B cell (primary cell): ENCODE measurements at regions not wholly inside any gene's neighbourhood (a gene's known extent, or its start where the extent isn't known, plus 50 kb on each side); places are given as distances from the start of the nearest gene placed in this dataset.

Experiments used
- ATAC-seq: fragments of 200-7000 bp; cut with Tn5 transposase; one replicate; pipeline ENCODE4 v1.10.0; 2021; ENCODE audit warnings: low read depth, mild to moderate bottlenecking, moderate number of reproducible peaks, moderate library complexity
- CTCF ChIA-PET: fragments of 350-600 bp; sonication (Branson Sonifier 250); formaldehyde crosslinking; loops from one replicate; lab custom pipeline; 2021; ENCODE audit warnings: antibody characterized with exemption, inconsistent platforms; lab: Charles Lee
- POLR2A ChIA-PET: fragments of 350-600 bp; sonication (Branson Sonifier 250); formaldehyde crosslinking; loops from one replicate; lab custom pipeline; 2021; ENCODE audit warnings: antibody characterized with exemption; lab: Charles Lee
- DNase-seq: peaks from one replicate; pipeline ENCODE4 v3.0.0; 2013
- H2AFZ ChIP-seq: 2 replicates; pipeline ENCODE4 v1.6.1; 2012; ENCODE audit warnings: mild to moderate bottlenecking, low read depth, low read length; ENCODE audit not compliant: insufficient read depth, poor library complexity, severe bottlenecking
- H3K27ac ChIP-seq, 2 donors: 1 replicate in 1 of 2; 2 replicates in 1 of 2; pipeline ENCODE4 v1.5.1; 2012 to 2013; ENCODE audit warnings: low read length in 2 of 2, mild to moderate bottlenecking in 2 of 2, moderate library complexity in 1 of 2
- H3K27me3 ChIP-seq, 4 experiments: fragments of 200-600 bp in 1 of 4; sonication (generic) in 1 of 4; replicated peaks in 1 of 4; 1 replicate in 2 of 4; 2 replicates in 2 of 4; pipeline versions ENCODE4 v1.6.1 to v1.7.0; 2013 to 2016; ENCODE audit warnings: low read length in 3 of 4, mild to moderate bottlenecking in 2 of 4, mixed read lengths in 1 of 4, moderate library complexity in 1 of 4; ENCODE audit not compliant: insufficient read depth in 4 of 4, control insufficient read depth in 3 of 4; ENCODE audit errors: control extremely low read depth in 1 of 4
- H3K36me3 ChIP-seq, 2 experiments: replicated peaks in 1 of 2; 1 replicate in 1 of 2; 2 replicates in 1 of 2; pipeline versions ENCODE4 v1.6.1 to v1.7.1; 2013; ENCODE audit warnings: low read length in 1 of 2; ENCODE audit not compliant: insufficient read depth in 2 of 2, control insufficient read depth in 1 of 2; ENCODE audit errors: control extremely low read depth in 1 of 2, extremely low read depth in 1 of 2
- H3K4me1 ChIP-seq, 2 donors: fragments of 200-600 bp in 1 of 2; sonication (generic) in 1 of 2; 1 replicate in 1 of 2; 2 replicates in 1 of 2; pipeline versions ENCODE4 v1.5.1 to v1.6.1; 2013 to 2017; ENCODE audit warnings: low read length in 2 of 2; ENCODE audit not compliant: control insufficient read depth in 2 of 2, insufficient read depth in 2 of 2
- H3K4me2 ChIP-seq: replicated peaks from 2 replicates; pipeline ENCODE3; 2012; ENCODE audit warnings: mild to moderate bottlenecking, low read depth, low read length; ENCODE audit not compliant: poor library complexity, severe bottlenecking
- H3K4me3 ChIP-seq, 5 experiments: fragments of 200-600 bp in 1 of 5; sonication (generic) in 1 of 5; 1 replicate in 3 of 5; 2 replicates in 2 of 5; pipeline versions ENCODE4 v1.5.1 to v1.7.0; 2011 to 2016; ENCODE audit warnings: low read length in 4 of 5, mild to moderate bottlenecking in 4 of 5, low read depth in 2 of 5, control low read depth in 1 of 5, moderate library complexity in 1 of 5; ENCODE audit not compliant: insufficient read depth in 1 of 5; ENCODE audit errors: control extremely low read depth in 1 of 5, extremely low read depth in 1 of 5
- H3K79me2 ChIP-seq: fragments of 200-600 bp; sonication (generic); one replicate; pipeline ENCODE4 v1.6.0; 2016; ENCODE audit warnings: low read length; ENCODE audit not compliant: control insufficient read depth, insufficient read depth
- H3K9ac ChIP-seq: fragments of 200-600 bp; sonication (generic); 2 replicates; pipeline ENCODE4 v1.6.1; 2017; ENCODE audit warnings: mild to moderate bottlenecking, low read length, moderate library complexity
- H3K9me3 ChIP-seq, 3 donors: one replicate each; pipeline versions ENCODE4 v1.6.1 to v1.7.1; 2013; ENCODE audit warnings: low read length in 2 of 3; ENCODE audit not compliant: control insufficient read depth in 2 of 3, insufficient read depth in 1 of 3; ENCODE audit errors: control extremely low read depth in 1 of 3
- H4K20me1 ChIP-seq: 2 replicates; pipeline ENCODE4 v1.6.0; 2012; ENCODE audit warnings: mild to moderate bottlenecking, low read length; ENCODE audit not compliant: insufficient read depth, control insufficient read depth, poor library complexity, severe bottlenecking
- H3K27ac Mint-ChIP-seq: one replicate; pipeline ENCODE4 v1.8.0; 2021; ENCODE audit warnings: mixed read lengths
- H3K27me3 Mint-ChIP-seq: one replicate; pipeline ENCODE4 v1.8.0; 2021; ENCODE audit warnings: mixed read lengths
- H3K4me1 Mint-ChIP-seq: one replicate; pipeline ENCODE4 v1.8.0; 2021; ENCODE audit warnings: mixed read lengths
- H3K4me3 Mint-ChIP-seq: one replicate; pipeline ENCODE4 v1.8.0; 2021; ENCODE audit warnings: mixed read lengths
- H3K9me3 Mint-ChIP-seq: one replicate; pipeline ENCODE4 v1.8.0; 2022; ENCODE audit warnings: mixed read lengths; ENCODE audit not compliant: insufficient read depth
- EZH2 ChIP-seq: IDR thresholded peaks from 2 replicates; pipeline ENCODE4 v1.6.1; 2012; ENCODE audit warnings: borderline replicate concordance, low read depth, mild to moderate bottlenecking, moderate library complexity, low read length; ENCODE audit not compliant: insufficient read depth, poor library complexity, severe bottlenecking
- WGBS: methylation state at CpG from one replicate; pipeline ENCODE4 v1.1.5; 2013; ENCODE audit warnings: missing lambda C conversion rate; ENCODE audit not compliant: insufficient coverage; 5-methylcytosine and 5-hydroxymethylcytosine counted together
- intact Hi-C: fragments of 100-400 bp; cut with micrococcal nuclease; formaldehyde crosslinking; loops from one replicate; pipeline ENCODE4 v1.10.0; 2022
- TF ChIP-seq, protein P1 (sequence below): fragments of 200-600 bp; IDR thresholded peaks from one replicate; pipeline ENCODE4 v1.8.0; 2022; ENCODE audit warnings: antibody characterized with exemption, mild to moderate bottlenecking

DNA sequence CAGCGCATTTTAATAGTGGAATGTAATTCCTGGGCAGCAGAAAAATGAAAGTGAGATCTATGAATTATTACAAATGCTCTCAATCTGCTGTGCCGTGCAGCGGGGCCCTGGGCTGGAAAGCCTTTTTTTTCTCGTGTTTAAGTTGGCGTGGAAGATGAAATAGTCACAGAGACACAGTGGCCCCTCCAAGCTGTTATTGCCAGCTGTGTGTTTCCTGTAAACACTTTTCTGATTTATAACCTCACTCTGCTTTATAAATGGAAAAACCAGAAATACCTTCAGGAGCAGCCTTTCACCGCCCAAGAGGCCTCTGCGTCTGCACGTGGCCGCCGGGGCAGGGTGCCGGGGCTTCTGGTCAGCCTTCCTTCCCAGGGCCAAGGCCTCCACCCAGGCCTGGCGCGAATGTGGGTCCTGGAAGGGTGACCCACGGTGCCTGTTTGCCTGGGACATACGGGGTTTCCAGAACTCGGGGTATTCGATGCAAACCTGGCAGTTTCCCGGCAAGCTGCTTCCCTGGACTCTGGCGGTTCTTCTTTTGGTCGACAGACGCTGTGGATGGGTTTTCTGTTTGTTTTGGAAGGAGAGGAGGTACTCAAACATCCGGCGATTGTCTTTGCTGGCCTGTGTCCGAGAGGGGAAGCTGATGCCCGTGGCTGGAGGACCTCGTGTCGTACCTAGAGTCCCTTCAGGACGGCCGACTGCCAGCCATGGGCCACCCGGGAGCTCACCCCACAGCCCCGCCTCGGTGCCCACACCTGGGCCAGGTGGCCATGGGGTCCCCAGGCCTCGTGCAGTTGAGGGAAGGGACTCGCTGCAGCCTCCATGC, 256.7 kb downstream of the PARP8 start:
- WGBS = 95% methylated on average over 33 of the region's 34 CpGs
- no peak overlapping the region for H2AFZ ChIP-seq
- H4K20me1 ChIP-seq = no peaks in the 10 kb centered on the region
- H3K9ac ChIP-seq = no peak overlapping the region
- no peak overlapping the region for H3K4me3 Mint-ChIP-seq
- no peak overlapping the region for H3K27ac ChIP-seq
- no peak for DNase-seq
- H3K4me1 ChIP-seq = no peaks in the 10 kb centered on the region
- H3K4me1 Mint-ChIP-seq = no peaks in the 10 kb centered on the region
- peaks cover 0 to 27% (median 0%) of the 10 kb centered on the region in 3 donors for H3K9me3 ChIP-seq
- ChIA-PET POLR2A (no interaction called here), CTCF (no interaction called here)
- no peak for ATAC-seq
- no peaks in the 10 kb centered on the region for H3K36me3 ChIP-seq
- no peak for TF ChIP-seq EZH2
- TF ChIP-seq, protein P1, sequence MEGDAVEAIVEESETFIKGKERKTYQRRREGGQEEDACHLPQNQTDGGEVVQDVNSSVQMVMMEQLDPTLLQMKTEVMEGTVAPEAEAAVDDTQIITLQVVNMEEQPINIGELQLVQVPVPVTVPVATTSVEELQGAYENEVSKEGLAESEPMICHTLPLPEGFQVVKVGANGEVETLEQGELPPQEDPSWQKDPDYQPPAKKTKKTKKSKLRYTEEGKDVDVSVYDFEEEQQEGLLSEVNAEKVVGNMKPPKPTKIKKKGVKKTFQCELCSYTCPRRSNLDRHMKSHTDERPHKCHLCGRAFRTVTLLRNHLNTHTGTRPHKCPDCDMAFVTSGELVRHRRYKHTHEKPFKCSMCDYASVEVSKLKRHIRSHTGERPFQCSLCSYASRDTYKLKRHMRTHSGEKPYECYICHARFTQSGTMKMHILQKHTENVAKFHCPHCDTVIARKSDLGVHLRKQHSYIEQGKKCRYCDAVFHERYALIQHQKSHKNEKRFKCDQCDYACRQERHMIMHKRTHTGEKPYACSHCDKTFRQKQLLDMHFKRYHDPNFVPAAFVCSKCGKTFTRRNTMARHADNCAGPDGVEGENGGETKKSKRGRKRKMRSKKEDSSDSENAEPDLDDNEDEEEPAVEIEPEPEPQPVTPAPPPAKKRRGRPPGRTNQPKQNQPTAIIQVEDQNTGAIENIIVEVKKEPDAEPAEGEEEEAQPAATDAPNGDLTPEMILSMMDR = no peak
- peaks cover 0 to 6% (median 0%) of the 10 kb centered on the region in 4 experiments for H3K27me3 ChIP-seq
- intact Hi-C loops = no loop called here
- no peak overlapping the region for H3K4me3 ChIP-seq
- no peak overlapping the region for H3K4me2 ChIP-seq
- H3K79me2 ChIP-seq = no peaks in the 10 kb centered on the region
- H3K27me3 Mint-ChIP-seq = peaks cover 14% of the 10 kb centered on the region
- H3K27ac Mint-ChIP-seq = no peak overlapping the region
- H3K9me3 Mint-ChIP-seq = no peaks in the 10 kb centered on the region

- Histone ChIP-seq H3K9ac (no peak overlapping the region), H3K4me1 (no peaks in the 10 kb centered on the region), H3K36me3 (no peaks in the 10 kb centered on the region), H3K27ac (no peak overlapping the region), H4K20me1 (no peaks in the 10 kb centered on the region), H3K9me3 (peaks cover 0 to 27% (median 0%) of the 10 kb centered on the region in 3 donors), H3K79me2 (no peaks in the 10 kb centered on the region), H3K27me3 (peaks cover 0 to 6% (median 0%) of the 10 kb centered on the region in 4 experiments), H3K4me2 (no peak overlapping the region), H2AFZ (no peak overlapping the region), H3K4me3 (no peak overlapping the region)
- TF ChIP-seq, protein P1 = no peak
- no peak for TF ChIP-seq EZH2
- ATAC-seq (no peak), DNase-seq (no peak)
- H3K27me3 Mint-ChIP-seq = peaks cover 14% of the 10 kb centered on the region
- WGBS = 95% methylated on average over 11 of the region's 18 CpGs
- intact Hi-C loops = no loop called here
- H3K9me3 Mint-ChIP-seq = no peaks in the 10 kb centered on the region
- ChIA-PET CTCF (interaction anchor here (0.6 kb wide), 1 partner anchor 41 kb away, joined by 3 read pairs; no protein-coding TSS in a partner anchor), POLR2A (no interaction called here)
- H3K4me3 Mint-ChIP-seq = no peak overlapping the region
- H3K4me1 Mint-ChIP-seq = no peaks in the 10 kb centered on the region
- no peak overlapping the region for H3K27ac Mint-ChIP-seq
These were observed 257.5 kb downstream of the PARP8 start for GRCh38 chr5:50923768-50924494.
